Prostate gland (tissue), 2 donors: ENCODE measurements at regions not wholly inside any gene's neighbourhood (a gene's known extent, or its start where the extent isn't known, plus 50 kb on each side); places are given as distances from the start of the nearest gene placed in this dataset.

Source experiments
- CTCF ChIP-seq, 4 experiments: fragments of 200-600 bp in 2 of 4; fragments of 450-650 bp in 2 of 4; sonication (generic) in 2 of 4; IDR thresholded peaks; 1 replicate in 3 of 4; 2 replicates in 1 of 4; pipeline ENCODE4 v1.5.1; 2016 to 2019; ENCODE audit warnings: antibody characterized with exemption in 4 of 4, mild to moderate bottlenecking in 2 of 4, moderate library complexity in 2 of 4
- POLR2A ChIP-seq: fragments of 450-650 bp; IDR thresholded peaks from one replicate; pipeline ENCODE4 v1.6.1; 2016; ENCODE audit warnings: antibody characterized with exemption, mild to moderate bottlenecking
- POLR2AphosphoS5 ChIP-seq: sonication (generic); formaldehyde crosslinking; IDR thresholded peaks from one replicate; pipeline ENCODE4 v1.6.1; 2017; ENCODE audit warnings: antibody characterized with exemption

GRCh38 chr12:40584763-40585162 is 107.5 kb upstream of the CNTN1 start:
- TF ChIP-seq CTCF (IDR thresholded peaks at IDR 0.05) (no peak), POLR2A (no peak), POLR2AphosphoS5 (no peak)
